ENCODE measurements at regions not wholly inside any gene's neighbourhood (a gene's known extent, or its start where the extent isn't known, plus 50 kb on each side); places are given as distances from the start of the nearest gene placed in this dataset.
A peak's percentile ranks its signal among the peaks of the same experiment; 100 is the strongest.

DNA sequence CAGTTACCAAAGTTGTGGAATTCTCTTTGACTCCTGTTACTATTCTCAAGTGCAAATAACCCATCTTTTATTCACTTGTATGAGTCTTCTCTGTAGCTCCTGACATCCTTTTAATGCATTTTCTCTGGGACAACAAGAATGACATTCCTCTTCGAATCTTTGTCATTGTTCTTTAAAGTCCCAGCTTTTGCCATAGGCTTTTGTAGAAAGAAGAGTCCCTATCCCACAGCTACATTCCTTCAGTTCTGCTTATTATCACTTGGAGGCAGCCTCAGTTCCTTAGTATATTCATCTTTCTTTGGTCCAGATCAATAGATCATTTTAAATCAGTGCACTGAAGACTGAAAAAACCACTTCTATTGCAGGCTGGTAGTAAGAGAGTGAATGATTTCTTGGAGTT is 560.2 kb downstream of the DACH1 start:
- WGBS, 2 donors = 48 to 65% methylated on average over 1 of the region's 1 CpG
- DNase-seq = no peak
- TF ChIP-seq, protein P1, sequence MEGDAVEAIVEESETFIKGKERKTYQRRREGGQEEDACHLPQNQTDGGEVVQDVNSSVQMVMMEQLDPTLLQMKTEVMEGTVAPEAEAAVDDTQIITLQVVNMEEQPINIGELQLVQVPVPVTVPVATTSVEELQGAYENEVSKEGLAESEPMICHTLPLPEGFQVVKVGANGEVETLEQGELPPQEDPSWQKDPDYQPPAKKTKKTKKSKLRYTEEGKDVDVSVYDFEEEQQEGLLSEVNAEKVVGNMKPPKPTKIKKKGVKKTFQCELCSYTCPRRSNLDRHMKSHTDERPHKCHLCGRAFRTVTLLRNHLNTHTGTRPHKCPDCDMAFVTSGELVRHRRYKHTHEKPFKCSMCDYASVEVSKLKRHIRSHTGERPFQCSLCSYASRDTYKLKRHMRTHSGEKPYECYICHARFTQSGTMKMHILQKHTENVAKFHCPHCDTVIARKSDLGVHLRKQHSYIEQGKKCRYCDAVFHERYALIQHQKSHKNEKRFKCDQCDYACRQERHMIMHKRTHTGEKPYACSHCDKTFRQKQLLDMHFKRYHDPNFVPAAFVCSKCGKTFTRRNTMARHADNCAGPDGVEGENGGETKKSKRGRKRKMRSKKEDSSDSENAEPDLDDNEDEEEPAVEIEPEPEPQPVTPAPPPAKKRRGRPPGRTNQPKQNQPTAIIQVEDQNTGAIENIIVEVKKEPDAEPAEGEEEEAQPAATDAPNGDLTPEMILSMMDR (IDR thresholded peaks at IDR 0.05) = no peak
- Histone ChIP-seq H3K4me1 (no peaks in the 10 kb centered on the region), H3K27me3 (no peaks in the 10 kb centered on the region), H3K9me3 (no peaks in the 10 kb centered on the region), H3K4me3 (no peak overlapping the region), H3K27ac (no peak overlapping the region), H3K36me3 (no peaks in the 10 kb centered on the region)
- no peak for ATAC-seq
- intact Hi-C loops (cut with DNase I) = no loop called here
- FAIRE-seq = no peak

DNA sequence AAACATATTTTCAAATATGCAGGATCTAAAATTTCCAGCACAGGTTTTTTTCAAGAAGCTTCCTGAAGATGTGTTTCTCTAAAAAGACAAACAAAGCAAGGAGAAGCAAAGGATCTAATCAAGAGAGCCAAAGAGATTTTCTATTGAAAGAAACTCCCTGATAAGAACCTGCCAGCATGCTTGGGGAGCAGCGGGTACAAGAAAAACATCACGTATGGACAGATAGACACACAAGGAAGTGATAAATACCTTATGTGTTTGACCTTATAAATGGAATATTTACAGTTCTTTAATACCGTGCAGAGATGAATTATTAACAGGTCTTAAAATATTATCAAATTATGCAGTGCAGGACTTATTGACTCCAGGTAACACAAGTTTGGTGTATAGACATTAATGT is 562.1 kb downstream of the DACH1 start:
- intact Hi-C loops (cut with DNase I) = no loop called here
- WGBS, 2 donors = 10 to 13% methylated on average over 3 of the region's 3 CpGs
- no peak overlapping the region for H3K27ac ChIP-seq
- ATAC-seq = no peak
- no peaks in the 10 kb centered on the region for H3K27me3 ChIP-seq
- H3K4me3 ChIP-seq = no peak overlapping the region
- FAIRE-seq = no peak
- TF ChIP-seq, protein P1 (IDR thresholded peaks at IDR 0.05) = no peak
- H3K9me3 ChIP-seq = no peaks in the 10 kb centered on the region
- H3K36me3 ChIP-seq = no peaks in the 10 kb centered on the region
- no peaks in the 10 kb centered on the region for H3K4me1 ChIP-seq
- DNase-seq = no peak

DNA sequence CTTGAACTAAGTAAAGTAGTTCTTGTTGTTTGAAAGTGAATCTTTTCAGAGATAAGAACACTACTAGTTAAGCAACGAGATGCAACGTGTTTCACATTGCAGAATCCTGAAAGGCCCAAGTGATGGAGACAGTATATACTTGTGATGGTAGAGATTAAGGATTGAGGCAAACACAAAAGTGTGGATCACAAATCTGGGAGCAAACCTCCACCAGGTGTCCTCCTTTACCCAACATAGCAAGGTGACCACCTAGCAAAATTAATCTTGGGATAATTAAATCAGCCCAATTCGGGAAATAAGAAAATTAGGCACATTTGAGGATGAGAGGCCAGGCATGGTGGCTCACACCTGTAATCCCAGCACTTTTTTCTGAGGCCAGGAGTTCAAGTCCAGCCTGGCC is 563.9 kb downstream of the DACH1 start:
- no peaks in the 10 kb centered on the region for H3K27me3 ChIP-seq
- H3K27ac ChIP-seq = no peak overlapping the region
- H3K9me3 ChIP-seq = no peaks in the 10 kb centered on the region
- no peaks in the 10 kb centered on the region for H3K4me1 ChIP-seq
- peak in 1 of 4 donors; percentile 62 for ATAC-seq
- intact Hi-C loops (cut with DNase I) = no loop called here
- TF ChIP-seq, protein P1 (IDR thresholded peaks at IDR 0.05) = no peak
- no peak for FAIRE-seq
- H3K4me3 ChIP-seq = no peak overlapping the region
- H3K36me3 ChIP-seq = no peaks in the 10 kb centered on the region
- 39 to 40% methylated on average over 3 of the region's 3 CpGs for WGBS, 2 donors
- DNase-seq = no peak

DNA sequence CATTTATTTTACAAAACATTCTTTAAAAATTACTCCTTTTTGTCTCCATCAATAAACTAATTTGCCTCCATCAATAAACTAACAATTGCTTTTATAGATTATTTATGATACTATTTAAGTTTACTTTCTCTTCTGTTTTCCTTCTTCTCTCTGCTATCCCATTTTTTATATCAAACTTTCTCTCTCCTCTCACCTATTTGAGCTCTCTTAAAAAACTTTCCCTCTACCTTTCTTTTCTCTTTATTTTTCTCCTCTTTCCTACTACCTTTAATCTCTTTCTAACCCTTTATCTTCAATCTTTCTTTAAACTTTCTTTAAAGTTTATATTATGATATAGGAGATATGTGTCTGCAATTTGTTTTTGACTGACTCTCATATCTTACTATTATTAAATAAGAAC is 566.4 kb downstream of the DACH1 start:
- H3K9me3 ChIP-seq = no peaks in the 10 kb centered on the region
- no peaks in the 10 kb centered on the region for H3K36me3 ChIP-seq
- ATAC-seq (no peak), FAIRE-seq (no peak), DNase-seq (no peak)
- TF ChIP-seq, protein P1 (IDR thresholded peaks at IDR 0.05) = no peak
- no peak overlapping the region for H3K4me3 ChIP-seq
- H3K4me1 ChIP-seq = no peaks in the 10 kb centered on the region
- H3K27me3 ChIP-seq = no peaks in the 10 kb centered on the region
- no peak overlapping the region for H3K27ac ChIP-seq
- intact Hi-C loops (cut with DNase I) = no loop called here

DNA sequence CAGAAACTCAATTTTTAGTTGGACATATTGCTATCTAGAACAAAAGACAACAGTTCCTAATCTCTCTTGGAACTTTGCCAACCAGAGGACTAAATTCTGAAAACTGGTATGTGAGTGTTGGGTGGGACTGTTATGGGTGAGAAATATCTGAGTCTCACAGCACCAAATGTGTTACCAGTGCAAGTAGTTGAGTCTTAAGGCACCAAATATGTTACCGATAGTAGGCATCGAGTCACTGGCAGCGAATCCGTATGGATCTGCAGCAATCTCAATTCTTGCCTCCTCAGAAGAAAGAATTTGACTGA is 575.2 kb downstream of the DACH1 start:
- ATAC-seq = peak in 1 of 4 donors; percentile 17
- TF ChIP-seq, protein P1 (IDR thresholded peaks at IDR 0.05) = no peak
- 90 to 96% methylated on average over 4 of the region's 4 CpGs for WGBS, 2 donors
- Histone ChIP-seq H3K9me3 (no peaks in the 10 kb centered on the region), H3K27me3 (no peaks in the 10 kb centered on the region), H3K4me1 (no peaks in the 10 kb centered on the region), H3K36me3 (no peaks in the 10 kb centered on the region), H3K27ac (no peak overlapping the region), H3K4me3 (no peak overlapping the region)
- no peak for FAIRE-seq
- DNase-seq = no peak
- intact Hi-C loops (cut with DNase I) = no loop called here
